ENCODE measurements at regions not wholly inside any gene's neighbourhood (a gene's known extent, or its start where the extent isn't known, plus 50 kb on each side); places are given as distances from the start of the nearest gene placed in this dataset.
"Not testable (repeated sequence)": the region's sequence is repeated elsewhere in the genome, so short reads cannot be mapped to it uniquely, and the experiment has no call there.

DNA sequence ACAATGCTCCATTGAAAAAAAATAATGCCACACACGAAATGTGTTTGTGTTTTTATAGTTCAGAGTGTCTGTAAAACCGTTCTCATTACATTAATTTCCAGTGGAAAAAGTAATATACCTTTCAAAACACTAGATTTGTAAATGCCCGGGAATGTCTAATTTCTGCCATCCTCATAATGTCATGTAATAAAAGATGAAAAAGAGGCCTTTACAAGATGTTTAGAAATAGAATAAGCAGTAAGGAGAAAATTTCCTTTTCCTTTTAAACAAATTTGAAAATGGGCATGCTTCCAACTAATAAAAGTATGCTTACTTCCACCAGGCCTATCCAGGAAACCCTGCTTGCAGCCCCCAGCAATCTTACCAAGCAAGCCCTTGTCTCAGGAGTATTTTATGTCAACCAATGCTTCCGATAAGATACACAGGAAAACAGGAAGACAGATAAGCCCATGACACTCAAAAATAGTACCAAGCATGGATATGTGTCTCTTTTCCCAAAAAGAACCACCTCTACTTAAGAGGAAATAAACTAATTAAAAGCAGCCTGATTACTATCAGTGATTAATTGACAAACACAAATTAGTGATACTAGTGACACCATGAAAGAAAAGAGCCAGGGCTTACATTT lies 894.7 kb upstream of the INTU start:
- no peak for DNase-seq (ENCODE audit: low spot score)

DNA sequence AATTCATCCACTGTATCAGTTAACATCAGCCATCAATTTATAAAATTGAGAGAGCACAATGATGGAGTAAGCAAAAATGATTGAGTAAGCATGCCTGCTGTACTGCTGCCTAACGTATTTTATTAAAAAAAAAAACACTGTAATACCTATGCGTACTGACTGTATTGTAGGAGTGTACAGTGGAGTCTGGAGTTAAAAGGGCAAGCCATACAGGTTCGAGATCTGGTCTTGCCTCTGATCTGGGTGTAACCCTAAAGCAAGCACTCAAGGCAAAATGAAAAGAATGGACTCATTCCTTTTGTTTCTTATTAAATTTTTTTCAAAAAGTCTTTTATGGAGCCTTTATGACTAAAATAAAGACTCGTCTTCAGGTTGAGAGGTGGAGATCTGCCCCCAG lies 894.2 kb upstream of the INTU start:
- no peak for DNase-seq (ENCODE audit: low spot score)

DNA sequence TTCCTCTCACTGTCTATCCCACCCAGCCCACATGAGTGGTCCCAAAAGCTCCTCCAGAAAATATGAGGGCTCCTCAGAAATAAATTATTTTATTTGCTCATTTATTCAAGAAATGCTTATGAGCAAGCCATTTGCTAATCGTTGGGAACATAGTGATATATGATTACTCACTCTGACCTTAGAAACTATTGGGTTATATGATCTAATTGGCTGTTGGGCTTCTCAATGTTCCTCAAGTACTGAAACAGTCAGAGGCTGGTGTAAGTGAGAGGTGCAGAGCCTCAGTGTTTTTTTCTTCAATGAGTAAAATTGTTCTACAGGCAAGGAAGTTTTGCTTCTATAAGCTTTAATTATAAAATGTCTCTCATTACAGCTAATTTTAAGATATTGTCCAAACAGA lies 893.8 kb upstream of the INTU start:
- no peak for DNase-seq (ENCODE audit: low spot score)

DNA sequence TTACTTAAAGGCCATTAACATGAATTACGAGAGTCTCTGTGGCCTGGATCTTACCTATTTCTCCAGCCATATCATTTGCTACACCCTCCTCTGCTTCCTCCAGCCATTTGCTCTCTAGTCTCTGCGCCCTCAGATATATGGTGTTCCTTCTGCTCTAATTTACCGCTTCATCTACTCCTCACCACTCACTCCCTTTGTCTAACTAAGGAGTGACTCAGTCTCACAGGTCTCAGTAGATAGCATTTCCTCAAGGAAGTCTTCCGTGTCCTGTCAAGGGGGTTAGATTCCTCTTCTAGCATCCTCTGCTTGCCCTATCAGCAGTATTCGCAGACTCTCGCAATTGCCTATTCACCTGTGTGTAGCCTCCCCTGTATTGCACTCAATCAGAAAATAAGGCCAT lies 892.1 kb upstream of the INTU start:
- no peak for DNase-seq (ENCODE audit: low spot score)

DNA sequence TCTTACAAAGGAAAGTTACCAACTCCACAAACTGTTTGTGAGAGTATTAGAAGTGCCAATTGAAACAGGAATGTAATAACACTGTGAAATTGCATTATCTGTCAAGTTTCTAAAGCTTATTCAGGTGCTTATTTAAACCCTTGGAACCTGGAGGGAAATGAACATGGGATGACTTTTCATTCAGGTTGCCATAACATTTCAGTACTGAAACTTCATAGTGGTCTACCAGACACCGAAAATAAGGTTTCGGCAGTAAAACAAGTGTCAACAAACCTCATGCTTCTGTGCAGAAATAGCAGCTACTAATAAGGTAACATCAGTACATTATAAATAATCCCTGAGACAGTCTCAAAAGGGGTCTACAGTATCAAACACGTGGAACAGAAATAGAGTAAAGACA lies 890.7 kb upstream of the INTU start:
- DNase-seq (ENCODE audit: low spot score) = no peak

DNA sequence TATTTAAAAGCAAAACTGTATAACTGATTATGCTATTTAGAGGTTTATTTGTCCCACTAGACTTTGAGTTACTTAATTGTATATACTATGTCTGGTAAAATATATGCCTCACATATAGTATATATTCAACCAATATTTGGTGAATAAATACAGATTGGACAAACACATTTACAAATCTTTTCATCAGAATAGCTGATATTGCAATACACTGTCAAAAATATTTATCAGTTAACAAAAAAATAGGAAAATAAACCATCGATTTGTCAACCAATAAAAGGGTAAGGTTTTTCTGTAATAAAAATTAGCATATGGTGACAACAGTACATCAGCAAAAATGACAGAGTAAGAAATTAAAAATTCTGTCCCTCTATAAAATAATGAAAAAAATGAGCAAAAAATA lies 889.9 kb upstream of the INTU start:
- DNase-seq (ENCODE audit: low spot score) = no peak

DNA sequence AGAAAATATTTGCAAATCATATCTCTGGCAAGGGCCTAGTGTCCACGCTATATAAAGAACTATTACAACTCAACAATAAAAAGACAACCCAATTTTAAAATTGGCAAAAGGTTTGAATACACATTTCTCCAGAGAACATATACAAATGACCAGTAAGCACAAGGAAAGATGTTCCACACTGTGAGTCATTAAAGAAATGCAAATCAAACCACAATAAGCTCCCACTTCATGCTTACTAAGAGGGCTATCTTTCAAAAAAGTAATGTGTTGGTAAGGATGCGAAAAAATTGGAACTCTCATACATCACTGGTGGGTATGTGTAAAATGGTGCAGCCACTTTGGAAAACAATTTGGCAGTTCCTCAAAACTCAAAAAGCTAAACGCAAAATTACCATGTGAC lies 884.0 kb upstream of the INTU start:
- DNase-seq (ENCODE audit: low spot score) = no peak

DNA sequence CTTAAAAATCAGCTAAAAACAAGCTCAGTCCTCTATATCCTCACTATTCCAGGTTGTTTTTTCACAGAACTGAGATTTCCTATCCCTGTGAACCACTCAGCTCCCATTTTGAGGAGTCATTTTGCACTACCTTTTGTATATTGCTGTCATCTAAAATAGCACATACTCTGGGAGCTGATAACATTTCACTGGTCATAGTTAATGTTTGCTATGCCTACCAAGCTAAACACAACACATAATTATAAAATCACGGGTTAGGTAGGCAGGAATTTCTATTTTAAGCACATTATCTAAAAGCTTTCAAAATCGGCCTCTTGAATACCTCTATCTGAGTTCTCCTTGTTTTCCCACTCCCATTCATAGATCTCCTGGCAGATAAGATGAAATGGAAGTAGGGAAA lies 882.0 kb upstream of the INTU start:
- no peak for DNase-seq (ENCODE audit: low spot score)

DNA sequence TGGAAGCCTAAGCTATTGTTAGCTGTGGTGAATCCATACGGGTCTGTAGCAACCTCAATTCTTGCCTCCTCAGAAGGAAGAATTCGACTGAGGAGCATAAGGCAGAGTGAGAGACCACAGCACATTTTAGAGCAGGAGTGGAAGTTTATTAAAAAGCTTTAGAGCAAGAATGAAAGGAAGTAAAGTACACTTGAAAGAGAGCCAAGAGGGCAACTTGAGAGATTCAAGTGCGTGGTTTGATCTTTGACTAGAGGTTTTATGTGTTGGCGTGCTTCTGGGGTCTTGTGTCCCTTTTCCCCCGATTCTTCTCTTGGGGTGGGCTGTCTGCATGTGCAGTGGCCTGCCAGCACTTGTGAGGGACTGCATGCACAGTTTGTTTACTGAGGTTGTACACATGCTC lies 880.6 kb upstream of the INTU start:
- no peak for DNase-seq (ENCODE audit: low spot score)

DNA sequence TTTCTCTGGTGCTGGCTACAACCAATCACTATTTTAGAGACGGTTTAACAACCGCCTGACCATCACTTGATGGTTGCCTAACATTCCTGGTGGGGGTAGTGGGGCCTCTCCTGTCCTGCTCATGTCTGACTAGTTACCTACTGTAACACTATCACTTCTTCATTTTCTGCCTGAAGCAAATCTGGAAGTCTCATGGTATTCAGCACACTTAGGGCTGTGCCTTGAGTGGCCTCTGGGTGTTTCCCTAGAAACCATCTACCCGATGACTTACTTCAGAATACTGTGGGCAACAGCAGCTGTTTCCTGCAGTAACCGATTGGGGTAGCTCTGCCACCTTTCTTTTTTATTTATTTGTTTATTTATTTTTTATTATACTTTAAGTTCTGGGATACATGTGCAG lies 880.1 kb upstream of the INTU start:
- no peak for DNase-seq (ENCODE audit: low spot score)

DNA sequence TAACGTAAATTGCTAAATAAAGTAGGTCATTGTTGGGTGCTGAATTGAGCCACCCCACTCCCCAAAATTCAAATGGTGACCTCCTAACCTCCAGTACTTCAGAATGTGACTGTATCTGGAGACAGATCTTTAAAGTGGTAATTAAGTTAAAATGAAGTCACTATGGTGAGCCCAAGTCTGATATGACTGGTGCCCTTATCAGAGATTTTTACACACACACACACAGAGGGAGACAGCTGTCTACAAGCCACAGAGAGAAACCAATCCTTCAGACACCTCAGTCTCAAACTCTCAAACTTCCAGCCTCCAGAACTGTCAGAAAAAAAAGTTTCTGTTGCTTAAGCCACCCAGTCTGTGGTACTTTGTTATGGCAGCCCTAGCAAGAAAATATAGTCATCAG lies 879.2 kb upstream of the INTU start:
- DNase-seq (ENCODE audit: low spot score) = no peak

DNA sequence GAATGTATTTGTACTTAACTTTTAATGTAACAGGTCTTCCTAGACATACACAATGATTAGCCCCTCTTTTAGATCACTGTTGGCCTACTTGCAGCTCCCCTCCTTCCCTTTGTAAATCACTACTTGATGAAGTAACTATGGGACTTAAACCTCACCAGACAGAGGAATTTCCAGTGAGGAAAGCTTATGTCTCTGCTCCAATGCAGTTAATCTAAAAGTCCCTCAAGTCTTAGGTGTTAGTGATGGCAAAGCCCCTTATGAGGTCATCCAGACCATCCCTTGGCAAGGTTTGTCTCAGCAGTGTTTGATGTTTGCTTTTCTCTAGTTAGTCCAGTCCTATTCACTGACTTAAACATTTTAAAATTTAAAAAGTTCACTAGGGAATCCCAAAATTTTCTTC lies 877.3 kb upstream of the INTU start:
- DNase-seq (ENCODE audit: low spot score) = no peak

DNA sequence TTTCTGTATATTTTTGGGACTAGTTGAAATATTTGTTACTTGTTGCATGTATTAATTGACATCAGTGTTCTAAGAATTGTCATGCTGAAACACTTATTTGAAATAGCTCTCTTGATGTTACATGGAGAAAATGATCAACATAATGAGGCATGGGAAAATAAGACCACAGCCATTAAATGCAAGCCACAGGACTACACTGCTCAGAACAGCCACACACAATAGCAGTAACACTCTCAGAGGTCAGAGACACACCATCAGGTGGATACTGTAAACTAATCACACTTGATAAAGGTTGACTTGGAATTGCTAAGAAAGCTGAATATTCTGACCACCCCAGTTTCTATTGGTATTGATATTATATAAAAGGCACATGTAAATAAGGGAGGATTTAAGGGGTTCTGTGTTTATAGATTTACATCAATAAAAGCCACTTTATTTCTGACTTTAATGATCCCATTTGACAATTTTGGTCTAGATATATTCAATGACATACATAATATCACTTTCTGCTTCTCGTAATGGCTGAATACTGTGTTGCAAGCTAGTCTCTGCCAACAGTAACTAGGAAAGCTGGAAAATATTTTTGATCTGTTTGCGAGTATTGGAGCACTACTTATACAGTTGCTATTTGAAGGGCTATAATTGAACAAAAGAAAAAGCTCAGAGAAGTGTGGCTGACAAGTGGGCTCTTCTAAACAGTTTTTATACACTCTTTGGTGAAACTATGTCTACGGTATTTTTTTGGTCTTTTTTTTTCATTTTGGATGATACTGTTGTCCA lies 876.5 kb upstream of the INTU start:
- DNase-seq (ENCODE audit: low spot score) = no peak

DNA sequence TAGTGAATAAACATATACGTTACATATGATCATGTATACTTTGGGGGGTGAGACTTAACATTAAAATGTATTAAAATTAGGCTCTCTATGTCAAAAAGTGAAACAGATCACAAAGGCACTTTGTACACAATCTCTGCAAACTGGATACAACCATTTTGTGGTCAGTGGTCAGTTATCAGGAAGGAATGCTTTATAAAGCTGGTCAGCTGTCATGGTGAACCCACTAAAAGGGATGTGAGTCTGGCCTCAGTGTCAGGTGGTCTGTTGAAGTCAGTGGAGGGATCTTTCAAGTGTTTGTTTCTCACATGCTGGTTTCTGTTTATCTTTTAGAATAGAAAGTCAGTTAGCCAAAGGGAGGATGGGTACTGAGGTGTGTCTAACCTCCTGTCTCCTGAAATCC lies 875.5 kb upstream of the INTU start:
- DNase-seq (ENCODE audit: low spot score) = no peak

DNA sequence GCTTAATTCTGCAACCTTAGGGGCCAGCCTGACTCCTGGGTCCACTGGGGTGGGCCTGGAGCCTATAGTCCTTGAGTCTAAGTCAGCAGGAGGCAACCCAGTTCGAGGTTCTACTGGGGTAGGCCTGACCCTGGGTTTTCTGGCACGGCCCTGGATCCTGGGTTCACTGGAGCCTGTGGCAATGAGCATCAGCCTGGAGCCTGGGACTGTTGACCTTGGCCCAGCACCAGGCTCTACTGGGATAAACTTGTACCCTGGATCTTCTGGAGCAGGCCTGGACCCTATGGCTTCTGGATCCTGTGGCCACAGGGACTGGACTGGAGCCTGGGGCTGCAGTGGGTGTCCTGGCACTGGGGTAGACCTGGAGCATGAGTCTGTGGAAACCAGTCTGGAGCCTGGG lies 874.3 kb upstream of the INTU start:
- no peak for DNase-seq (ENCODE audit: low spot score)

DNA sequence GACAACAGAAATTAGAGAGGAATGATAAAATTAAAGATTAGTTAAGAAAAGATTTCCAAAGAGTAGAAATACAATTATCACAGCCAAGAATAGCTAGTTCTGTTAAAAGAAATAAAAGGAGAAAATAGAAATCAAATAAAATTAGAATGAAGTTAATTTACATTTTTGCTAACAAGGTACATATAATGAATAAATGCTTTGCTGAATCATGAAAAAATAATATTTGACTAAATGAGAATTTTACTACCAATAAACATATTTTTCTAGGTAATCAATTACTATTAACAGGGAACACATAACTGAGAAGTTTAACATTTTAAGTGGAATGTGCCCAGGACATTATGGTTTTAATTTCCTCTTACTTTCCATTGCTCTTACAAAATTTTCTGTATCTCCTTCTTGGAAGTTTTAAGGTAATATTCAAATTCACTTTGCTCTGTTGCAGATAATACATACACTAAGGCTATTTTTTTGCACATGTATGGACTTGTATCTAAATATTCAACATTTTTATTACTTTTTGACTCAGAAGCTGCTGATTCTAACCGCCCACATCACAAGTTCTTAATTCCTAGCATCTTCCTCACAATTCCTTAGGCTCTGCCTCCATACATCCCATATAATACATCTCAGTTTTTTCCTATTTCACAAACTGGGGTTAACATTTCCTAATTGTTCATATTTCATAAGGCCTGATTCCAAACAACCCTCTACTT lies 870.7 kb upstream of the INTU start:
- DNase-seq (ENCODE audit: low spot score) = no peak

DNA sequence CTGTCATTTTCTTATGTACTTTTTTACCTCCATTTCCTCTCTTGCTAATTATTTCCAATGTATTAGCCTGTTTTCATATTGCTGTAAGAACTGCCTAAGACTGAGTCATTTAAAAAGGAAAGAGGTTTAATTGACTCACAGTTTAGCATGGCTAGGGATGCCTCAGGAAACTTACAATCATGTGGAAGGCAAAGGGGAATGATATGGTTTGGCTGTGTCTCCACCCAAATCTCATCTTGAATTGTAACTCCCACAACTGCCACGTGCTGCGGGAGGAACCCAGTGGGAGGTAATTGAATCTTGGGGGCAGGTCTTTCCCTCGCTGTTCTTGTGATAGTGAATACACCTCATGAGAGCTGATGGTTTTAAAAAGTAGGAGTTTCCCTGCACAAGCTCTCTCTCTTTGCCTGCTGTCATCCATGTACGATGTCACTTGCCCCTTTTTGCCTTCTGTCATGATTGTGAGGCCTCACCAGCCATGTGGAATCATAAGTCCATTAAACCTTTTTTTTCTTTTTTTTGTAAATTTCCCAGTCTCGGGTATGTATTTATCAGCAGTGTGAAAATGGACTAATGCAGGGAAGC lies 870.0 kb upstream of the INTU start:
- DNase-seq (ENCODE audit: low spot score) = no peak

DNA sequence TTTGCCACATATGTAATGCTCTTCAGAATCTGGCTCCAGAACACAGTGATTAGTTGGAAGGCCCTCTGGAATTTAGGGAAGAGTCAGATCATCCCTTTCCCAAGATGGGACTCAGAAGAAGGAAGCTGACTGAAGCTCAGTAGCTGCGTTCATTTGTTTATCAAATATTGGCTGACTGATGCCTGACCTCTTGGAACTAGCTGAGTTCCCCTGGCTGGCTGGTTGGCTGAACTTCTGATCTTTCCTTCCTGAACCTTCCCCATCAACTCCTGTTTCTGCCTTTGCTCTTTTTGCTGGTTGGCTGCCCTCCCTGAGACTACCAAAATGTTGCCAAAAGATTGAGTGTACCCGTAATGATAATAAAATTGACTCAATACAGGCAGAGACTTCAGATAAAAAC lies 866.5 kb upstream of the INTU start:
- DNase-seq (ENCODE audit: low spot score) = no peak

DNA sequence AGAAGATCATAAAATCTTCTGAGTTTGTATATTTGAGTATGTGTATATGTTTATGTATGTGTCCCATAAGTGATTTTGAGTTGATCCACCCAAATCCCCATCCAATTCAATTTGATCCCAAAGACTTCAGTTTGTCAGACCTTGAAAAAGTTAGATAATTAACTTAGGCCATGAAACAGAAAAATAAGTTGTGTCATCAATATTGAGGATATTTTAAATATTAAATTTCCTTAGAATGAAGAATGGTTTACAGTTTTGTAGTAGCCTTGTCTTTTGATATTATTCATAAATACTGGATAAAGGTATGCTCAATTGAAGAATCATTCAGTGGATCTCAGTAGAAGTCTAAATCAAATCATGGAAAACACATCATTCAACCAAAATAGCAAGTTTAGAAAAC lies 864.4 kb upstream of the INTU start:
- no peak for DNase-seq (ENCODE audit: low spot score)

DNA sequence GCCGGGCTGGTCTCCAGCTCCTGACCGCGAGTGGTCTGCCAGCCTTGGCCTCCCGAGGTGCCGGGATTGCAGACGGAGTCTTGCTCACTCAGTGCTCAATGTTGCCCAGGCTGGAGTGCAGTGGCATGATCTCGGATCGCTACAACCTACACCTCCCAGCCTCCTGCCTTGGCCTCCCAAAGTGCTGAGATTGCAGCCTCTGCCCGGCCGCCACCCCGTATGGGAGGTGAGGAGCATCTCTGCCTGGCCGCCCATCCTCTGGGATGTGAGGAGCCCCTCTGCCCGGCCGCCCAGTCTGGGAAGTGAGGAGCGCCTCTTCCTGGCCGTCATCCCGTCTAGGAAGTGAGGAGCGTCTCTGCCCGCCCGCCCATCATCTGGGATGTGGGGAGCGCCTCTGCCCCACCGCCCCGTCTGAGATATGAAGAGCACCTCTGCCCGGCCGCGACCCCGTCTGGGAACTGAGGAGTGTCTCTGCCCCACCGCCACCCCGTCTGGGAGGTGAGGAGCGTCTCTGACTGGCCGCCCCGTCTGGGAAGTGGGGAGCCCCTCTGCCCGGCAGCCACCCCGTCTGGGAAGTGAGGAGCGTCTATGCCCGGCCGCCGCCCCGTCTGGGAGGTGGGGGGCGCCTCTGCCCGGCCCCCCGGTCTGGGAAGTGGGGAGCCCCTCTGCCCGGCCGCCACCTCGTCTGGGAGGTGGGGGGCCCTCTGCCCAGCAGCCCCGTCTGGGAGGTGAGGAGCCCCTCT lies 861.8 kb upstream of the INTU start:
- DNase-seq (ENCODE audit: low spot score) = not testable (repeated sequence)

DNA sequence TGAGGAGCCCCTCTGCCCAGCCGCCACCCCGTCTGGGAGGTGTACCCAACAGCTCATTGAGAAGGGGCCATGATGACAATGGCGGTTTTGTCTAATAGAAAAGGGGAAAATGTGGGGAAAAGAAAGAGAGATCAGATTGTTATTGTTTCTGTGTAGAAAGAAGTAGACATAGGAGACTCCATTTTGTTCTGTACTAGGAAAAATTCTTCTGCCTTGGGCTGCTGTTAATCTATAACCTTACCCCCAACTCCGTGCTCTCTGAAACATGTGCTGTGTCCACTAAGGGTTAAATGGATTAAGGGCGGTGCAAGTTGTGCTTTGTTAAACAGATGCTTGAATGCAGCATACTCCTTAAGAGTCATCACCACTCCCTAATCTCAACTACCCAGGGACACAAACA lies 861.1 kb upstream of the INTU start:
- DNase-seq (ENCODE audit: low spot score) = not testable (repeated sequence)

DNA sequence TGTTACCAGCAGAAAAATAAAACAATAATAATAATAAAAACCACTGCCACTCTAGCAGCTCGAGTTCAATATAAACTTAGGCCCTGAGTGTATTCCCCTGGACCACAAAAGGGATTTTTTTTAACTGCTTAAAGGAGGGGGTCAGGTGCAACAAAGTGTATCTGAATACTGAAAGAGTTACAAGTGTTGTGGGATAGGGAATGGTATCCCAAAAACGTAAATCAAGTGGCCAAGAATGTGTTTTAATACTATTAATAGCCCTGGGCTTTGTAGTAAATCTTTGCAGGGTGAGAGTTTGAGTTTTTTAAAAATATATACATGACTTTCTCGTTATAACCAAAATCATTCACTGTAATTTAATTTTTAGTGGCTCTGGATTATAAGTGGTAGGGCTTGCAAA lies 860.1 kb upstream of the INTU start:
- no peak for DNase-seq (ENCODE audit: low spot score)
